ENCODE measurements at regions not wholly inside any gene's neighbourhood (a gene's known extent, or its start where the extent isn't known, plus 50 kb on each side); places are given as distances from the start of the nearest gene placed in this dataset.

- no peak for TF ChIP-seq ZNF462 (CRISPR knock-in tag; IDR thresholded peaks at IDR 0.05)
- no peak for TF ChIP-seq EZH2phosphoT487 (IDR thresholded peaks at IDR 0.05; ENCODE audit: unreplicated experiment)
- no peak for TF ChIP-seq ZNF331 (CRISPR knock-in tag; IDR thresholded peaks at IDR 0.05; ENCODE audit: low read depth)
- TF ChIP-seq NANOG (IDR thresholded peaks at IDR 0.05; ENCODE audit: borderline replicate concordance): no peak
- TF ChIP-seq STAT1 (IDR thresholded peaks at IDR 0.05; ENCODE audit: unreplicated experiment): no peak
- TF ChIP-seq EZH2 (IDR thresholded peaks at IDR 0.05; ENCODE audit: low read depth, unreplicated experiment): no peak
- no peak for TF ChIP-seq REST (IDR thresholded peaks at IDR 0.05; ENCODE audit: unreplicated experiment)
Observed at GRCh38 chr4:170827562-170828274, 738.0 kb upstream of the AADAT start (continued).

Measured in GM23338 (cell line).